WTC11 (cell line): ENCODE measurements at regions not wholly inside any gene's neighbourhood (a gene's known extent, or its start where the extent isn't known, plus 50 kb on each side); places are given as distances from the start of the nearest gene placed in this dataset.

ENCODE experiments used
- ATAC-seq: fragments of 200-7000 bp; cut with Tn5 transposase; 2 replicates; pipeline ENCODE4 v1.10.0; 2021; ENCODE audit warnings: mild to moderate bottlenecking, moderate library complexity
- CTCF ChIA-PET: fragments of 300-600 bp; sonication (Branson Sonifier 250); formaldehyde crosslinking; loops from one replicate; lab custom pipeline; 2021; ENCODE audit warnings: antibody characterized with exemption; lab: Charles Lee
- POLR2A ChIA-PET: fragments of 350-600 bp; sonication (Branson Sonifier 250); formaldehyde crosslinking; loops from one replicate; lab custom pipeline; 2021; ENCODE audit warnings: antibody characterized with exemption; lab: Charles Lee
- DNase-seq: peaks from one replicate; pipeline ENCODE4 v3.0.0; 2021; ENCODE audit warnings: low spot score
- H3K27ac Mint-ChIP-seq: 2 replicates; pipeline ENCODE4 v1.8.0; 2021; ENCODE audit warnings: mixed read lengths
- H3K27me3 Mint-ChIP-seq: 2 replicates; pipeline ENCODE4 v1.8.0; 2021; ENCODE audit warnings: low read depth, mild to moderate bottlenecking, moderate library complexity, mixed read lengths
- H3K36me3 Mint-ChIP-seq: 2 replicates; pipeline ENCODE4 v1.8.0; 2021; ENCODE audit warnings: mixed read lengths
- H3K4me1 Mint-ChIP-seq: 2 replicates; pipeline ENCODE4 v1.8.0; 2022; ENCODE audit warnings: mixed read lengths
- H3K4me3 Mint-ChIP-seq: 2 replicates; pipeline ENCODE4 v1.8.0; 2021; ENCODE audit warnings: mild to moderate bottlenecking, moderate library complexity, mixed read lengths
- H3K9me3 Mint-ChIP-seq: 2 replicates; pipeline ENCODE4 v1.8.0; 2021; ENCODE audit warnings: mixed read lengths
- AR ChIP-seq: fragments of 250-450 bp; sonication (Bioruptor Pico); IDR thresholded peaks from 2 replicates; pipeline ENCODE4 v1.9.0; 2021; ENCODE audit warnings: mild to moderate bottlenecking
- ATF3 ChIP-seq: sonication (generic); formaldehyde crosslinking; conservative IDR thresholded peaks from 2 replicates; pipeline ENCODE4 v1.8.1; 2022; ENCODE audit warnings: mild to moderate bottlenecking, missing genetic modification reagents
- ATF6 ChIP-seq: sonication (generic); formaldehyde crosslinking; IDR thresholded peaks from 2 replicates; pipeline ENCODE4 v1.8.1; 2023; ENCODE audit warnings: mild to moderate bottlenecking, missing genetic modification reagents
- CDX4 ChIP-seq: fragments of 250-450 bp; sonication (Bioruptor Pico); IDR thresholded peaks from 2 replicates; pipeline ENCODE4 v1.9.0; 2021; ENCODE audit warnings: moderate library complexity, mild to moderate bottlenecking, inconsistent platforms, borderline replicate concordance
- GRHL2 ChIP-seq: fragments of 250-450 bp; sonication (Bioruptor Pico); IDR thresholded peaks from 2 replicates; pipeline ENCODE4 v1.8.0; 2022; ENCODE audit warnings: mild to moderate bottlenecking, moderate library complexity; ENCODE audit not compliant: insufficient replicate concordance, severe bottlenecking
- HMGXB4 ChIP-seq: sonication (generic); formaldehyde crosslinking; IDR thresholded peaks from 2 replicates; pipeline ENCODE4 v1.8.1; 2023; ENCODE audit warnings: mild to moderate bottlenecking, moderate library complexity, missing genetic modification reagents
- MYBL2 ChIP-seq: sonication (generic); formaldehyde crosslinking; IDR thresholded peaks from 2 replicates; pipeline ENCODE4 v1.8.1; 2023; ENCODE audit warnings: mild to moderate bottlenecking, moderate library complexity, missing genetic modification reagents
- NR2C2 ChIP-seq: sonication (generic); formaldehyde crosslinking; IDR thresholded peaks from 2 replicates; pipeline ENCODE4 v1.8.0; 2022; ENCODE audit warnings: mild to moderate bottlenecking, missing genetic modification reagents
- SMAD3 ChIP-seq: sonication (generic); formaldehyde crosslinking; IDR thresholded peaks from 2 replicates; pipeline ENCODE4 v1.8.0; 2022; ENCODE audit warnings: missing genetic modification reagents, mild to moderate bottlenecking, borderline replicate concordance
- ZNF317 ChIP-seq: sonication (generic); formaldehyde crosslinking; IDR thresholded peaks from 2 replicates; pipeline ENCODE4 v1.8.1; 2023; ENCODE audit warnings: low read depth, mild to moderate bottlenecking, moderate library complexity, missing genetic modification reagents, borderline replicate concordance
- ZNF416 ChIP-seq: fragments of 250-450 bp; sonication (Bioruptor Pico); IDR thresholded peaks from 2 replicates; pipeline ENCODE4 v1.9.0; 2021; ENCODE audit warnings: mild to moderate bottlenecking, inconsistent platforms

- no peak overlapping the region for H3K4me3 Mint-ChIP-seq
- TF ChIP-seq NR2C2 (CRISPR knock-in tag) = no peak
- ATAC-seq = no peak
- H3K27me3 Mint-ChIP-seq = no peaks in the 10 kb centered on the region
- H3K36me3 Mint-ChIP-seq = no peaks in the 10 kb centered on the region
- no peak for DNase-seq
- ChIA-PET POLR2A (no interaction called here), CTCF (no interaction called here)
- H3K4me1 Mint-ChIP-seq = peaks cover 3% of the 10 kb centered on the region
- no peak overlapping the region for H3K27ac Mint-ChIP-seq
- no peaks in the 10 kb centered on the region for H3K9me3 Mint-ChIP-seq
Observed at GRCh38 chr13:108451121-108451520, 178.3 kb upstream of the MYO16 start.

GRCh38 chr13:108455320-108455719, 174.1 kb upstream of the MYO16 start:
- CTCF ChIA-PET = no interaction called here

GRCh38 chr13:108460043-108460442, 169.4 kb upstream of the MYO16 start:
- Mint-ChIP-seq H3K4me1 (no peaks in the 10 kb centered on the region), H3K9me3 (peaks cover 11% of the 10 kb centered on the region), H3K36me3 (no peaks in the 10 kb centered on the region), H3K4me3 (no peak overlapping the region), H3K27me3 (no peaks in the 10 kb centered on the region; the same call in 1 of the 2 replicates), H3K27ac (no peak overlapping the region)
- ATAC-seq (no peak), DNase-seq (no peak)
- ChIA-PET POLR2A (interaction anchor here (0.6 kb wide), 1 partner anchor 35 kb away, joined by 3 read pairs; no protein-coding TSS in a partner anchor), CTCF (no interaction called here)
- no peak for TF ChIP-seq ATF3 (CRISPR knock-in tag)

More at GRCh38 chr13:108455320-108455719, 174.1 kb upstream of the MYO16 start:
- Mint-ChIP-seq H3K4me3 (no peak overlapping the region), H3K9me3 (peaks cover 11% of the 10 kb centered on the region), H3K27ac (no peak overlapping the region), H3K36me3 (no peaks in the 10 kb centered on the region), H3K27me3 (no peaks in the 10 kb centered on the region), H3K4me1 (no peaks in the 10 kb centered on the region)
- TF ChIP-seq MYBL2 (CRISPR knock-in tag) (no peak), ZNF416 (CRISPR knock-in tag) (no peak), CDX4 (CRISPR knock-in tag) (no peak), ZNF317 (CRISPR knock-in tag) (no peak), GRHL2 (no peak)
- no peak for ATAC-seq
- POLR2A ChIA-PET = no interaction called here
- no peak for DNase-seq

- Mint-ChIP-seq H3K27ac (no peak overlapping the region), H3K4me3 (no peak overlapping the region), H3K9me3 (peaks cover 11% of the 10 kb centered on the region), H3K4me1 (no peaks in the 10 kb centered on the region), H3K27me3 (no peaks in the 10 kb centered on the region; the same call in 1 of the 2 replicates), H3K36me3 (no peaks in the 10 kb centered on the region)
- ATAC-seq = no peak
- ChIA-PET POLR2A (no interaction called here), CTCF (no interaction called here)
- DNase-seq = no peak
- TF ChIP-seq HMGXB4 (CRISPR knock-in tag) (no peak), SMAD3 (CRISPR knock-in tag) (no peak), AR (CRISPR knock-in tag) (no peak), ATF6 (CRISPR knock-in tag) (no peak)
Observed at GRCh38 chr13:108460746-108461145, 168.7 kb upstream of the MYO16 start.
